K562 (cell line): ENCODE measurements at regions not wholly inside any gene's neighbourhood (a gene's known extent, or its start where the extent isn't known, plus 50 kb on each side); places are given as distances from the start of the nearest gene placed in this dataset.

Experiments used
- ATAC-seq: fragments of 200-7000 bp; cut with Tn5 transposase; 3 replicates; pipeline ENCODE4 v1.9.1; 2020; ENCODE audit warnings: moderate library complexity
- BruUV-seq: library from RNA; stranded (reverse); fragments of 400-500 nt; replicated peaks from 2 replicates; lab custom pipeline; 2021; lab: Mats Ljungman, UMichigan
- CTCF ChIA-PET: fragments of 300-600 bp; formaldehyde crosslinking; extraction: SDS; loops from one replicate; lab custom pipeline; 2021; ENCODE audit warnings: low intra/inter-chr PET ratio; lab: Yijun Ruan, JAX
- POLR2A ChIA-PET: fragments of 300-600, 350-650 bp; sonication (Branson Sonifier 250); formaldehyde crosslinking; extraction: SDS; loops from one replicate; lab custom pipeline; 2021; ENCODE audit warnings: antibody characterized with exemption, inconsistent platforms; lab: Yijun Ruan, JAX
- DNase-seq, 4 experiments: peaks; one replicate each; pipeline versions ENCODE4 v3.0.0 to v3.0.0-alpha.2; 2011 to 2018; ENCODE audit warnings: low spot score in 3 of 4, mixed read lengths in 3 of 4; ENCODE audit errors: extremely low read depth in 1 of 4
- FAIRE-seq: peaks from 2 replicates; lab custom pipeline; 2011; peaks lifted over from hg19 to GRCh38; lab: Jason Lieb, UNC
- H2AFZ ChIP-seq: 2 replicates; pipeline ENCODE4 v1.6.0; 2011; ENCODE audit warnings: low read depth, low read length, control low read depth, inconsistent platforms
- H3K27ac ChIP-seq: fragments of 200-600 bp; 3 replicates; pipeline ENCODE4 v1.8.0; 2011; ENCODE audit warnings: low read depth, mild to moderate bottlenecking, control low read depth, inconsistent platforms, low read length, moderate library complexity, mixed read lengths; ENCODE audit errors: extremely low read depth
- H3K27me3 ChIP-seq, 2 experiments: fragments of 300-600 bp in 1 of 2; 2 replicates in 1 of 2; 3 replicates in 1 of 2; pipeline versions ENCODE4 v1.6.0 to v1.8.0; 2011; ENCODE audit warnings: inconsistent platforms in 2 of 2, low read length in 2 of 2, mild to moderate bottlenecking in 1 of 2, mixed read lengths in 1 of 2, moderate library complexity in 1 of 2; ENCODE audit not compliant: control insufficient read depth in 2 of 2, insufficient read depth in 2 of 2
- H3K36me3 ChIP-seq: fragments of 300-600 bp; 3 replicates; pipeline ENCODE4 v1.8.0; 2011; ENCODE audit warnings: mild to moderate bottlenecking, low read length, inconsistent platforms; ENCODE audit not compliant: control insufficient read depth, insufficient read depth
- H3K4me1 ChIP-seq, 2 experiments: fragments of 200-600 bp in 1 of 2; replicated peaks in 1 of 2; 2 replicates in 1 of 2; 3 replicates in 1 of 2; pipeline versions ENCODE4 v1.5.1 to v1.8.0; 2011; ENCODE audit warnings: inconsistent platforms in 2 of 2, low read length in 2 of 2, mild to moderate bottlenecking in 1 of 2, mixed read lengths in 1 of 2, moderate library complexity in 1 of 2; ENCODE audit not compliant: control insufficient read depth in 2 of 2, insufficient read depth in 2 of 2
- H3K4me2 ChIP-seq: 2 replicates; pipeline ENCODE4 v1.6.1; 2011; ENCODE audit warnings: low read length, control low read depth, inconsistent platforms, mixed read lengths; ENCODE audit not compliant: insufficient read depth
- H3K4me3 ChIP-seq: fragments of 200-600 bp; sonication (generic), shearing (Covaris generic); 2 replicates; pipeline ENCODE4 v1.5.1; 2016; ENCODE audit warnings: control low read depth, inconsistent platforms
- H3K79me2 ChIP-seq: fragments of 200-600 bp; 3 replicates; pipeline ENCODE4 v1.8.0; 2011; ENCODE audit warnings: low read length, inconsistent platforms; ENCODE audit not compliant: control insufficient read depth, insufficient read depth
- H3K9ac ChIP-seq, 2 experiments: 2 replicates each; pipeline versions ENCODE4 v1.6.0 to v1.6.1; 2011; ENCODE audit warnings: low read depth in 2 of 2, low read length in 2 of 2, control low read depth in 1 of 2, inconsistent platforms in 1 of 2, mild to moderate bottlenecking in 1 of 2, mixed read lengths in 1 of 2; ENCODE audit not compliant: insufficient read depth in 1 of 2
- H3K9me1 ChIP-seq: one replicate; pipeline ENCODE4 v1.6.0; 2011; ENCODE audit warnings: inconsistent platforms, mild to moderate bottlenecking, low read length, moderate library complexity; ENCODE audit not compliant: control insufficient read depth, insufficient read depth
- H3K9me3 ChIP-seq: replicated peaks from 2 replicates; pipeline ENCODE4 v1.5.1; 2011; ENCODE audit warnings: low read depth, low read length, inconsistent platforms; ENCODE audit not compliant: control insufficient read depth, insufficient read depth
- H4K20me1 ChIP-seq: replicated peaks from 2 replicates; pipeline ENCODE4 v1.6.1; 2011; ENCODE audit warnings: low read length, inconsistent platforms, mixed read lengths; ENCODE audit not compliant: control insufficient read depth, insufficient read depth
- HNRNPH1 ChIP-seq: fragments of 200-400 bp; formaldehyde crosslinking; optimal IDR thresholded peaks from 2 replicates; pipeline ENCODE3; 2017; ENCODE audit warnings: low read depth, mild to moderate bottlenecking, low read length, moderate library complexity
- NBN ChIP-seq: fragments of 450-650 bp; IDR thresholded peaks from 2 replicates; pipeline ENCODE4 v1.6.1; 2016; ENCODE audit warnings: low read depth, mild to moderate bottlenecking
- RNF2 ChIP-seq: sonication (generic); IDR thresholded peaks from 2 replicates; pipeline ENCODE4 v1.6.1; 2016
- TAF1 ChIP-seq: IDR thresholded peaks from 2 replicates; pipeline ENCODE4 v1.6.1; 2011; ENCODE audit warnings: mild to moderate bottlenecking, low read length, moderate library complexity; ENCODE audit not compliant: insufficient read depth, control insufficient read depth, severe bottlenecking; ENCODE audit errors: extremely low read depth
- ZNF124 ChIP-seq: sonication (generic); formaldehyde crosslinking; IDR thresholded peaks from 2 replicates; pipeline ENCODE4 v1.8.1; 2022; ENCODE audit warnings: missing genetic modification reagents
- ZNF717 ChIP-seq: fragments of 250-450 bp; sonication (Bioruptor Pico); IDR thresholded peaks from 2 replicates; pipeline ENCODE4 v1.5.0; 2021
- WGBS: fragments of 100-300 bp; shearing (Covaris generic); methylation state at CpG from one replicate; pipeline ENCODE4 v1.1.6; 2016; ENCODE audit warnings: low coverage, mixed read lengths; ENCODE audit not compliant: insufficient coverage; ENCODE audit errors: missing lambda C conversion rate; 5-methylcytosine and 5-hydroxymethylcytosine counted together
- in situ Hi-C: fragments of 300-500 bp; cut with MboI; formaldehyde crosslinking; loops from 4 replicates; pipeline ENCODE4 v1.15.0; 2018; ENCODE audit warnings: inconsistent platforms, mixed read lengths
- intact Hi-C: fragments of 100-400 bp; cut with micrococcal nuclease; formaldehyde crosslinking; loops from 2 replicates; pipeline ENCODE4 v1.14.2; 2022
- TF ChIP-seq, protein P1 (sequence below), 2 experiments: fragments of 450-650 bp; IDR thresholded peaks; 2 replicates each; pipeline ENCODE4 v1.6.1; 2018; ENCODE audit warnings: mild to moderate bottlenecking in 2 of 2, low read depth in 1 of 2; ENCODE audit not compliant: partially characterized antibody in 2 of 2
- TF ChIP-seq, protein P2 (sequence below): sonication (generic); formaldehyde crosslinking; IDR thresholded peaks from 2 replicates; pipeline ENCODE4 v1.8.1; 2023; ENCODE audit warnings: missing genetic modification reagents, mild to moderate bottlenecking, borderline replicate concordance
- TF ChIP-seq, protein P3 (sequence below): sonication (generic); formaldehyde crosslinking; IDR thresholded peaks from 2 replicates; pipeline ENCODE4 v1.8.0; 2023; ENCODE audit warnings: mild to moderate bottlenecking, missing genetic modification reagents

DNA sequence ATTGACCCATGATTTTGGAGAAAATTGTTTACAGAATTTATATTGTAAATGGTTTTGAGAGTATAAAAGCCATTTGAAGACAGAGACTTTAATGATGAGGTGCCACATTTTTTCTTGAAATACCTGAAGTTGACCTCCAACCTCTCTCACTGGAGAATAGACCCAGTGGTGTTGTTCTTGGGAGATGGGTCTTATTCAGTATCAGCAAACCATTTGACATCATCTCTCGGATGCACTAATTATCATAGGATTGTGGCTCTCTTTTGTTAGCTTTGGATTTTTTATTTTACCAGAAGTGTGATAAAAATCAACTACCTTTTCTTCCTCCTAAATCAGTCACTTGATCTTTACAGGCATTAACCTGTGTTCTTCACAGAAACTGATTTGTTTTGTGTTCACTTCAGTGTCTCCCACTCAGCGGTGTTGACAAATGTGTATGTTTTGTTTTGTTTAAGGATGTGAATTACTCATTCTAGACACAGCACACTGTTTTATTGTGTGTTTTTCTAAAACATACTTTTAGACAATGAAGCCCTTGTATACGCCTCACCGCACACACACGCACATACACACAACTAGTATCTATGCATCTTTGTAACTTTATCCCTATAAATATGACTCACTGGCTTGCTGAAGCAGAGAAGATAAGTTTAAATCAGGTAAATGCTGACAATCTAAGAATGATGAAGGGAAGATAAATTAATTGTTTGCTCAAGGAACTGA, 455.6 kb downstream of the INHBA start:
- Histone ChIP-seq H3K4me1 (no peaks in the 10 kb centered on the region), H3K9me3 (no peaks in the 10 kb centered on the region; the same call in 1 of the 2 replicates), H3K9ac (no peak overlapping the region), H3K27me3 (no peaks in the 10 kb centered on the region), H3K27ac (no peak overlapping the region), H3K9me1 (no peaks in the 10 kb centered on the region), H3K4me3 (no peak overlapping the region), H3K4me2 (no peak overlapping the region), H4K20me1 (no peaks in the 10 kb centered on the region), H3K36me3 (no peaks in the 10 kb centered on the region), H2AFZ (no peak overlapping the region), H3K79me2 (no peaks in the 10 kb centered on the region)
- in situ Hi-C loops = no loop called here
- WGBS = 3% methylated on average over 5 of the region's 5 CpGs
- DNase-seq = no peak
- no peak for ATAC-seq
- intact Hi-C loops = no loop called here
- FAIRE-seq = no peak
- CTCF ChIA-PET = no interaction called here
- POLR2A ChIA-PET = no interaction called here
- no TSS peak for BruUV-seq
- TF ChIP-seq ZNF717 (no peak), TAF1 (no peak), RNF2 (no peak), NBN (no peak), ZNF124 (no peak), HNRNPH1 (no peak)
- TF ChIP-seq, protein P1, sequence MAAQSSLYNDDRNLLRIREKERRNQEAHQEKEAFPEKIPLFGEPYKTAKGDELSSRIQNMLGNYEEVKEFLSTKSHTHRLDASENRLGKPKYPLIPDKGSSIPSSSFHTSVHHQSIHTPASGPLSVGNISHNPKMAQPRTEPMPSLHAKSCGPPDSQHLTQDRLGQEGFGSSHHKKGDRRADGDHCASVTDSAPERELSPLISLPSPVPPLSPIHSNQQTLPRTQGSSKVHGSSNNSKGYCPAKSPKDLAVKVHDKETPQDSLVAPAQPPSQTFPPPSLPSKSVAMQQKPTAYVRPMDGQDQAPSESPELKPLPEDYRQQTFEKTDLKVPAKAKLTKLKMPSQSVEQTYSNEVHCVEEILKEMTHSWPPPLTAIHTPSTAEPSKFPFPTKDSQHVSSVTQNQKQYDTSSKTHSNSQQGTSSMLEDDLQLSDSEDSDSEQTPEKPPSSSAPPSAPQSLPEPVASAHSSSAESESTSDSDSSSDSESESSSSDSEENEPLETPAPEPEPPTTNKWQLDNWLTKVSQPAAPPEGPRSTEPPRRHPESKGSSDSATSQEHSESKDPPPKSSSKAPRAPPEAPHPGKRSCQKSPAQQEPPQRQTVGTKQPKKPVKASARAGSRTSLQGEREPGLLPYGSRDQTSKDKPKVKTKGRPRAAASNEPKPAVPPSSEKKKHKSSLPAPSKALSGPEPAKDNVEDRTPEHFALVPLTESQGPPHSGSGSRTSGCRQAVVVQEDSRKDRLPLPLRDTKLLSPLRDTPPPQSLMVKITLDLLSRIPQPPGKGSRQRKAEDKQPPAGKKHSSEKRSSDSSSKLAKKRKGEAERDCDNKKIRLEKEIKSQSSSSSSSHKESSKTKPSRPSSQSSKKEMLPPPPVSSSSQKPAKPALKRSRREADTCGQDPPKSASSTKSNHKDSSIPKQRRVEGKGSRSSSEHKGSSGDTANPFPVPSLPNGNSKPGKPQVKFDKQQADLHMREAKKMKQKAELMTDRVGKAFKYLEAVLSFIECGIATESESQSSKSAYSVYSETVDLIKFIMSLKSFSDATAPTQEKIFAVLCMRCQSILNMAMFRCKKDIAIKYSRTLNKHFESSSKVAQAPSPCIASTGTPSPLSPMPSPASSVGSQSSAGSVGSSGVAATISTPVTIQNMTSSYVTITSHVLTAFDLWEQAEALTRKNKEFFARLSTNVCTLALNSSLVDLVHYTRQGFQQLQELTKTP (IDR thresholded peaks at IDR 0.05; ENCODE audit: low read depth in 1 of 2, partially characterized antibody in 2 of 2) = no peak
- TF ChIP-seq, protein P2, sequence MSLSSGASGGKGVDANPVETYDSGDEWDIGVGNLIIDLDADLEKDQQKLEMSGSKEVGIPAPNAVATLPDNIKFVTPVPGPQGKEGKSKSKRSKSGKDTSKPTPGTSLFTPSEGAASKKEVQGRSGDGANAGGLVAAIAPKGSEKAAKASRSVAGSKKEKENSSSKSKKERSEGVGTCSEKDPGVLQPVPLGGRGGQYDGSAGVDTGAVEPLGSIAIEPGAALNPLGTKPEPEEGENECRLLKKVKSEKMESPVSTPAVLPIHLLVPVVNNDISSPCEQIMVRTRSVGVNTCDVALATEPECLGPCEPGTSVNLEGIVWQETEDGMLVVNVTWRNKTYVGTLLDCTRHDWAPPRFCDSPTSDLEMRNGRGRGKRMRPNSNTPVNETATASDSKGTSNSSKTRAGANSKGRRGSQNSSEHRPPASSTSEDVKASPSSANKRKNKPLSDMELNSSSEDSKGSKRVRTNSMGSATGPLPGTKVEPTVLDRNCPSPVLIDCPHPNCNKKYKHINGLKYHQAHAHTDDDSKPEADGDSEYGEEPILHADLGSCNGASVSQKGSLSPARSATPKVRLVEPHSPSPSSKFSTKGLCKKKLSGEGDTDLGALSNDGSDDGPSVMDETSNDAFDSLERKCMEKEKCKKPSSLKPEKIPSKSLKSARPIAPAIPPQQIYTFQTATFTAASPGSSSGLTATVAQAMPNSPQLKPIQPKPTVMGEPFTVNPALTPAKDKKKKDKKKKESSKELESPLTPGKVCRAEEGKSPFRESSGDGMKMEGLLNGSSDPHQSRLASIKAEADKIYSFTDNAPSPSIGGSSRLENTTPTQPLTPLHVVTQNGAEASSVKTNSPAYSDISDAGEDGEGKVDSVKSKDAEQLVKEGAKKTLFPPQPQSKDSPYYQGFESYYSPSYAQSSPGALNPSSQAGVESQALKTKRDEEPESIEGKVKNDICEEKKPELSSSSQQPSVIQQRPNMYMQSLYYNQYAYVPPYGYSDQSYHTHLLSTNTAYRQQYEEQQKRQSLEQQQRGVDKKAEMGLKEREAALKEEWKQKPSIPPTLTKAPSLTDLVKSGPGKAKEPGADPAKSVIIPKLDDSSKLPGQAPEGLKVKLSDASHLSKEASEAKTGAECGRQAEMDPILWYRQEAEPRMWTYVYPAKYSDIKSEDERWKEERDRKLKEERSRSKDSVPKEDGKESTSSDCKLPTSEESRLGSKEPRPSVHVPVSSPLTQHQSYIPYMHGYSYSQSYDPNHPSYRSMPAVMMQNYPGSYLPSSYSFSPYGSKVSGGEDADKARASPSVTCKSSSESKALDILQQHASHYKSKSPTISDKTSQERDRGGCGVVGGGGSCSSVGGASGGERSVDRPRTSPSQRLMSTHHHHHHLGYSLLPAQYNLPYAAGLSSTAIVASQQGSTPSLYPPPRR (CRISPR knock-in tag) = no peak
- TF ChIP-seq, protein P3, sequence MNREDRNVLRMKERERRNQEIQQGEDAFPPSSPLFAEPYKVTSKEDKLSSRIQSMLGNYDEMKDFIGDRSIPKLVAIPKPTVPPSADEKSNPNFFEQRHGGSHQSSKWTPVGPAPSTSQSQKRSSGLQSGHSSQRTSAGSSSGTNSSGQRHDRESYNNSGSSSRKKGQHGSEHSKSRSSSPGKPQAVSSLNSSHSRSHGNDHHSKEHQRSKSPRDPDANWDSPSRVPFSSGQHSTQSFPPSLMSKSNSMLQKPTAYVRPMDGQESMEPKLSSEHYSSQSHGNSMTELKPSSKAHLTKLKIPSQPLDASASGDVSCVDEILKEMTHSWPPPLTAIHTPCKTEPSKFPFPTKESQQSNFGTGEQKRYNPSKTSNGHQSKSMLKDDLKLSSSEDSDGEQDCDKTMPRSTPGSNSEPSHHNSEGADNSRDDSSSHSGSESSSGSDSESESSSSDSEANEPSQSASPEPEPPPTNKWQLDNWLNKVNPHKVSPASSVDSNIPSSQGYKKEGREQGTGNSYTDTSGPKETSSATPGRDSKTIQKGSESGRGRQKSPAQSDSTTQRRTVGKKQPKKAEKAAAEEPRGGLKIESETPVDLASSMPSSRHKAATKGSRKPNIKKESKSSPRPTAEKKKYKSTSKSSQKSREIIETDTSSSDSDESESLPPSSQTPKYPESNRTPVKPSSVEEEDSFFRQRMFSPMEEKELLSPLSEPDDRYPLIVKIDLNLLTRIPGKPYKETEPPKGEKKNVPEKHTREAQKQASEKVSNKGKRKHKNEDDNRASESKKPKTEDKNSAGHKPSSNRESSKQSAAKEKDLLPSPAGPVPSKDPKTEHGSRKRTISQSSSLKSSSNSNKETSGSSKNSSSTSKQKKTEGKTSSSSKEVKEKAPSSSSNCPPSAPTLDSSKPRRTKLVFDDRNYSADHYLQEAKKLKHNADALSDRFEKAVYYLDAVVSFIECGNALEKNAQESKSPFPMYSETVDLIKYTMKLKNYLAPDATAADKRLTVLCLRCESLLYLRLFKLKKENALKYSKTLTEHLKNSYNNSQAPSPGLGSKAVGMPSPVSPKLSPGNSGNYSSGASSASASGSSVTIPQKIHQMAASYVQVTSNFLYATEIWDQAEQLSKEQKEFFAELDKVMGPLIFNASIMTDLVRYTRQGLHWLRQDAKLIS (CRISPR knock-in tag) = no peak
